ENCODE measurements at regions not wholly inside any gene's neighbourhood (a gene's known extent, or its start where the extent isn't known, plus 50 kb on each side); places are given as distances from the start of the nearest gene placed in this dataset.

GRCh38 chr13:39870197-39870747, 214.8 kb downstream of the COG6 start:
- Histone ChIP-seq H3K27ac (ENCODE audit: poor library complexity, severe bottlenecking) (no peak overlapping the region), H3K36me3 (ENCODE audit: low read depth) (no peaks in the 10 kb centered on the region), H3K9me3 (ENCODE audit: severe bottlenecking) (no peaks in the 10 kb centered on the region), H3K4me1 (ENCODE audit: insufficient read depth, poor library complexity, severe bottlenecking) (no peaks in the 10 kb centered on the region), H3K4me3 (ENCODE audit: severe bottlenecking) (no peak overlapping the region), H3K27me3 (ENCODE audit: insufficient read depth, poor library complexity, severe bottlenecking) (no peaks in the 10 kb centered on the region)
- no peak for ATAC-seq (ENCODE audit: low read depth)
- TF ChIP-seq, protein P1, sequence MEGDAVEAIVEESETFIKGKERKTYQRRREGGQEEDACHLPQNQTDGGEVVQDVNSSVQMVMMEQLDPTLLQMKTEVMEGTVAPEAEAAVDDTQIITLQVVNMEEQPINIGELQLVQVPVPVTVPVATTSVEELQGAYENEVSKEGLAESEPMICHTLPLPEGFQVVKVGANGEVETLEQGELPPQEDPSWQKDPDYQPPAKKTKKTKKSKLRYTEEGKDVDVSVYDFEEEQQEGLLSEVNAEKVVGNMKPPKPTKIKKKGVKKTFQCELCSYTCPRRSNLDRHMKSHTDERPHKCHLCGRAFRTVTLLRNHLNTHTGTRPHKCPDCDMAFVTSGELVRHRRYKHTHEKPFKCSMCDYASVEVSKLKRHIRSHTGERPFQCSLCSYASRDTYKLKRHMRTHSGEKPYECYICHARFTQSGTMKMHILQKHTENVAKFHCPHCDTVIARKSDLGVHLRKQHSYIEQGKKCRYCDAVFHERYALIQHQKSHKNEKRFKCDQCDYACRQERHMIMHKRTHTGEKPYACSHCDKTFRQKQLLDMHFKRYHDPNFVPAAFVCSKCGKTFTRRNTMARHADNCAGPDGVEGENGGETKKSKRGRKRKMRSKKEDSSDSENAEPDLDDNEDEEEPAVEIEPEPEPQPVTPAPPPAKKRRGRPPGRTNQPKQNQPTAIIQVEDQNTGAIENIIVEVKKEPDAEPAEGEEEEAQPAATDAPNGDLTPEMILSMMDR (IDR thresholded peaks at IDR 0.05; ENCODE audit: poor library complexity, severe bottlenecking), result no peak
- DNase-seq (ENCODE audit: low spot score), result no peak

DNA sequence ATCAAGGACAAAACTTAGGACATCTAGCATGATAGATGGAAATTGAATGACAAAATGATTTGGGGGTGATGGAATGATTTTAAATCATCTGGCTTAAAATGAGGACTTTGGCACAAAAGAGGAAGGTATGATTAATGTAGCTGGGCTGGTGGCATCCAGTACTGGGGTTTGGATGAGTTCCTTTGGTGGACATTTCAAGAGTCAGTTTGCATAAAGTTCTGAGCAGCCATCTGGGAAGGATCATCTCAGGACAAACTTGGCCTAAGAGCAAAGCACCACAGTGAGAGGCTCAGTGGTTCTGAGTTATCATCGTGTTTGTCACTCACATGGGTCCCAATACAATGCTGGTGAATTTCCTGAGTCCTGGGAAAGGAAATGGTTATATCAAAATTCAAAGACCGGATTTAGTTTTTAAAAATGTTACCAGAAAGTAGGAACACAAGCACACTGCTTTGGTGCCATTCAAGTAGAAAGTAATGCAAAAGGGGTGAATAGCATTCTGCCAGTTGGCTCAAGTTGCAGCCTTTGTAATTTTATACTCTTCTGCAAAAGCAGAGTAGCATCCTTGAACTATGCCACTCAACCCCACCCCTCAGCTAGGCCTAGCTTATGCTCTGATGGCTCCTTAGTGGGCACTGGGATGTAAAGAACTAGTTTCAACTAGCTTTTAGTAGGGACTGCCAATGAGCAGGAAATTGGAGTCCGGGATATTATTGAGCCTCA, 219.0 kb downstream of the COG6 start:
- Histone ChIP-seq H3K27me3 (ENCODE audit: insufficient read depth, poor library complexity, severe bottlenecking) (no peaks in the 10 kb centered on the region), H3K36me3 (ENCODE audit: low read depth) (no peaks in the 10 kb centered on the region), H3K9me3 (ENCODE audit: severe bottlenecking) (no peaks in the 10 kb centered on the region), H3K4me3 (ENCODE audit: severe bottlenecking) (no peak overlapping the region), H3K4me1 (ENCODE audit: insufficient read depth, poor library complexity, severe bottlenecking) (peaks cover 10% of the 10 kb centered on the region), H3K27ac (ENCODE audit: poor library complexity, severe bottlenecking) (no peak overlapping the region)
- DNase-seq (ENCODE audit: low spot score) (no peak), ATAC-seq (ENCODE audit: low read depth) (no peak)
- TF ChIP-seq, protein P1 (IDR thresholded peaks at IDR 0.05; ENCODE audit: poor library complexity, severe bottlenecking), result no peak

- H3K27me3 ChIP-seq (ENCODE audit: insufficient read depth, poor library complexity, severe bottlenecking), result no peaks in the 10 kb centered on the region
- no peaks in the 10 kb centered on the region for H3K36me3 ChIP-seq (ENCODE audit: low read depth)
- ATAC-seq (ENCODE audit: low read depth), result no peak
- no peak for DNase-seq (ENCODE audit: low spot score)
- TF ChIP-seq, protein P1 (IDR thresholded peaks at IDR 0.05; ENCODE audit: poor library complexity, severe bottlenecking), result no peak
- H3K9me3 ChIP-seq (ENCODE audit: severe bottlenecking), result no peaks in the 10 kb centered on the region
- peaks cover 10% of the 10 kb centered on the region for H3K4me1 ChIP-seq (ENCODE audit: insufficient read depth, poor library complexity, severe bottlenecking)
- H3K4me3 ChIP-seq (ENCODE audit: severe bottlenecking), result no peak overlapping the region
- H3K27ac ChIP-seq (ENCODE audit: poor library complexity, severe bottlenecking), result no peak overlapping the region
Observed at GRCh38 chr13:39875111-39875987, 219.9 kb downstream of the COG6 start.

DNA sequence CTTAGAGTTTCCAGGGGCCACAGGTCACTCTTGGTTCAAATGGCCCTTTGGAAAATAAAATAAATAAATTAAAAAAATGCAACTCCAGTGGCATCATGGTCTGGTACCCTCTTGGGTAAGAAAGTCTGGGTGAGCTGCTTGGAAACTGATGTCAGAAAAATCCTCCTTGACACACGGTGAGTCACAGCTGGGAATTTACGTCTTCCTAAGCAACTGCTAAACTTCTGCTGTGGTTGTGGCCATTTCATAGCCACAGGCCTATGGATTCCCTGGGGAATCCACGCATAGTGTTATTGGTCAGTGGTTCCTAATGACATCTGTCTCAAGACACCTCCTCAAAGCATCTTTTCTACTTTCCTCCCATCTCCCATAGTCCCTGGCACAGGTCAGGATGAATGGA, 220.8 kb downstream of the COG6 start:
- peaks cover 10% of the 10 kb centered on the region for H3K4me1 ChIP-seq (ENCODE audit: insufficient read depth, poor library complexity, severe bottlenecking)
- no peak overlapping the region for H3K4me3 ChIP-seq (ENCODE audit: severe bottlenecking)
- H3K36me3 ChIP-seq (ENCODE audit: low read depth), result no peaks in the 10 kb centered on the region
- TF ChIP-seq, protein P1 (IDR thresholded peaks at IDR 0.05; ENCODE audit: poor library complexity, severe bottlenecking), result no peak
- peak; percentile 74 for ATAC-seq (ENCODE audit: low read depth)
- H3K9me3 ChIP-seq (ENCODE audit: severe bottlenecking), result no peaks in the 10 kb centered on the region
- no peak for DNase-seq (ENCODE audit: low spot score)
- H3K27me3 ChIP-seq (ENCODE audit: insufficient read depth, poor library complexity, severe bottlenecking), result no peaks in the 10 kb centered on the region
- H3K27ac ChIP-seq (ENCODE audit: poor library complexity, severe bottlenecking), result no peak overlapping the region

All from RWPE2 (cell line).